Suprapubic skin (tissue), 4 donors: ENCODE measurements at regions not wholly inside any gene's neighbourhood (a gene's known extent, or its start where the extent isn't known, plus 50 kb on each side); places are given as distances from the start of the nearest gene placed in this dataset.
"Not testable (repeated sequence)": the region's sequence is repeated elsewhere in the genome, so short reads cannot be mapped to it uniquely, and the experiment has no call there.

ENCODE experiments used
- EP300 ChIP-seq: sonication (generic); formaldehyde crosslinking; IDR thresholded peaks from one replicate; pipeline ENCODE4 v1.6.1; 2017; ENCODE audit warnings: antibody characterized with exemption
- POLR2AphosphoS5 ChIP-seq, 3 donors: sonication (generic); formaldehyde crosslinking; IDR thresholded peaks; one replicate each; pipeline ENCODE4 v1.6.1; 2017; ENCODE audit warnings: antibody characterized with exemption in 3 of 3
- TF ChIP-seq, protein P1 (sequence below), 2 donors: fragments of 200-600 bp in 1 of 2; fragments of 450-650 bp in 1 of 2; sonication (generic) in 1 of 2; IDR thresholded peaks; one replicate each; pipeline ENCODE4 v1.5.1; 2016 to 2019; ENCODE audit warnings: antibody characterized with exemption in 2 of 2, mild to moderate bottlenecking in 1 of 2, moderate library complexity in 1 of 2

GRCh38 chr2:95765925-95766910 is 174.4 kb downstream of the TRIM43 start:
- TF ChIP-seq, protein P1, sequence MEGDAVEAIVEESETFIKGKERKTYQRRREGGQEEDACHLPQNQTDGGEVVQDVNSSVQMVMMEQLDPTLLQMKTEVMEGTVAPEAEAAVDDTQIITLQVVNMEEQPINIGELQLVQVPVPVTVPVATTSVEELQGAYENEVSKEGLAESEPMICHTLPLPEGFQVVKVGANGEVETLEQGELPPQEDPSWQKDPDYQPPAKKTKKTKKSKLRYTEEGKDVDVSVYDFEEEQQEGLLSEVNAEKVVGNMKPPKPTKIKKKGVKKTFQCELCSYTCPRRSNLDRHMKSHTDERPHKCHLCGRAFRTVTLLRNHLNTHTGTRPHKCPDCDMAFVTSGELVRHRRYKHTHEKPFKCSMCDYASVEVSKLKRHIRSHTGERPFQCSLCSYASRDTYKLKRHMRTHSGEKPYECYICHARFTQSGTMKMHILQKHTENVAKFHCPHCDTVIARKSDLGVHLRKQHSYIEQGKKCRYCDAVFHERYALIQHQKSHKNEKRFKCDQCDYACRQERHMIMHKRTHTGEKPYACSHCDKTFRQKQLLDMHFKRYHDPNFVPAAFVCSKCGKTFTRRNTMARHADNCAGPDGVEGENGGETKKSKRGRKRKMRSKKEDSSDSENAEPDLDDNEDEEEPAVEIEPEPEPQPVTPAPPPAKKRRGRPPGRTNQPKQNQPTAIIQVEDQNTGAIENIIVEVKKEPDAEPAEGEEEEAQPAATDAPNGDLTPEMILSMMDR (IDR thresholded peaks at IDR 0.05): not testable (repeated sequence)
- TF ChIP-seq EP300; POLR2AphosphoS5 (IDR thresholded peaks at IDR 0.05): not testable (repeated sequence)
